ENCODE measurements at regions not wholly inside any gene's neighbourhood (a gene's known extent, or its start where the extent isn't known, plus 50 kb on each side); places are given as distances from the start of the nearest gene placed in this dataset.

- Histone ChIP-seq H3K4me3 (replicated peaks; ENCODE audit: insufficient read depth, low read length) (no peak overlapping the region), H3K27me3 (ENCODE audit: insufficient read depth, poor library complexity, severe bottlenecking) (peaks cover 3% of the 10 kb centered on the region), H3K27ac (replicated peaks) (no peak overlapping the region)
- no peak for TF ChIP-seq REST (IDR thresholded peaks at IDR 0.05; ENCODE audit: insufficient replicate concordance, low read depth)
- no peak for TF ChIP-seq GABPA (IDR thresholded peaks at IDR 0.05; ENCODE audit: low read depth)
- TF ChIP-seq CTCF (IDR thresholded peaks at IDR 0.05; ENCODE audit: insufficient read depth, low read length): no peak
- TF ChIP-seq SPI1 (IDR thresholded peaks at IDR 0.05; ENCODE audit: borderline replicate concordance, low read depth): no peak
- no peak for TF ChIP-seq POLR2AphosphoS5 (IDR thresholded peaks at IDR 0.05; ENCODE audit: low read depth)
- DNase-seq (ENCODE audit: low read depth in 1 of 2, low spot score in 1 of 2): no peak
These were observed 265.8 kb downstream of the TENT4A start for GRCh38 chr5:6979061-6979460.

- TF ChIP-seq GABPA (IDR thresholded peaks at IDR 0.05; ENCODE audit: low read depth) (no peak), CTCF (IDR thresholded peaks at IDR 0.05; ENCODE audit: insufficient read depth, low read length) (no peak), REST (IDR thresholded peaks at IDR 0.05; ENCODE audit: insufficient replicate concordance, low read depth) (no peak), POLR2AphosphoS5 (IDR thresholded peaks at IDR 0.05; ENCODE audit: low read depth) (no peak), SPI1 (IDR thresholded peaks at IDR 0.05; ENCODE audit: borderline replicate concordance, low read depth) (no peak)
- H3K27ac ChIP-seq (replicated peaks): no peak overlapping the region
- no peaks in the 10 kb centered on the region for H3K27me3 ChIP-seq (ENCODE audit: insufficient read depth, poor library complexity, severe bottlenecking)
- no peak overlapping the region for H3K4me3 ChIP-seq (replicated peaks; ENCODE audit: insufficient read depth, low read length)
- no peak for DNase-seq (ENCODE audit: low read depth in 1 of 2, low spot score in 1 of 2)
These were observed 276.0 kb downstream of the TENT4A start for GRCh38 chr5:6989230-6989629.

GRCh38 chr5:6994097-6994496 is 280.9 kb downstream of the TENT4A start:
- no peak for TF ChIP-seq CTCF (IDR thresholded peaks at IDR 0.05; ENCODE audit: insufficient read depth, low read length)
- TF ChIP-seq SPI1 (IDR thresholded peaks at IDR 0.05; ENCODE audit: borderline replicate concordance, low read depth): no peak
- TF ChIP-seq POLR2AphosphoS5 (IDR thresholded peaks at IDR 0.05; ENCODE audit: low read depth): no peak
- no peak for TF ChIP-seq REST (IDR thresholded peaks at IDR 0.05; ENCODE audit: insufficient replicate concordance, low read depth)
- no peak for TF ChIP-seq GABPA (IDR thresholded peaks at IDR 0.05; ENCODE audit: low read depth)
- no peak overlapping the region for H3K27ac ChIP-seq (replicated peaks)
- no peak for DNase-seq (ENCODE audit: low read depth in 1 of 2, low spot score in 1 of 2)
- no peaks in the 10 kb centered on the region for H3K27me3 ChIP-seq (ENCODE audit: insufficient read depth, poor library complexity, severe bottlenecking)
- H3K4me3 ChIP-seq (replicated peaks; ENCODE audit: insufficient read depth, low read length): no peak overlapping the region
